CD14-positive monocyte (primary cell): ENCODE measurements at regions not wholly inside any gene's neighbourhood (a gene's known extent, or its start where the extent isn't known, plus 50 kb on each side); places are given as distances from the start of the nearest gene placed in this dataset.

Experiments used
- DNase-seq, 3 donors: peaks; one replicate each; pipeline ENCODE4 v3.0.0-alpha.2; 2011 to 2022
- H2AFZ ChIP-seq: 2 replicates; pipeline ENCODE4 v1.6.0; 2012; ENCODE audit warnings: mild to moderate bottlenecking, low read depth, low read length, inconsistent platforms; ENCODE audit not compliant: insufficient read depth, poor library complexity, severe bottlenecking
- H3K27ac ChIP-seq, 2 donors: 1 replicate in 1 of 2; 2 replicates in 1 of 2; pipeline ENCODE4 v1.5.1; 2012 to 2013; ENCODE audit warnings: low read length in 2 of 2, control low read depth in 1 of 2, inconsistent platforms in 1 of 2, low read depth in 1 of 2, mild to moderate bottlenecking in 1 of 2
- H3K27me3 ChIP-seq, 2 donors: one replicate each; pipeline versions ENCODE4 v1.6.0 to v1.6.1; 2011 to 2013; ENCODE audit warnings: low read length in 2 of 2; ENCODE audit not compliant: control insufficient read depth in 2 of 2, insufficient read depth in 2 of 2
- H3K36me3 ChIP-seq, 2 donors: replicated peaks in 1 of 2; 1 replicate in 1 of 2; 2 replicates in 1 of 2; pipeline versions ENCODE4 v1.5.1 to v1.6.1; 2012 to 2013; ENCODE audit warnings: low read length in 2 of 2, control low read depth in 1 of 2, inconsistent platforms in 1 of 2, mild to moderate bottlenecking in 1 of 2; ENCODE audit not compliant: insufficient read depth in 2 of 2, control insufficient read depth in 1 of 2
- H3K4me1 ChIP-seq, 2 donors: 1 replicate in 1 of 2; 2 replicates in 1 of 2; pipeline versions ENCODE4 v1.5.1 to v1.6.1; 2012 to 2013; ENCODE audit warnings: low read length in 2 of 2, control low read depth in 1 of 2, inconsistent platforms in 1 of 2, mild to moderate bottlenecking in 1 of 2, moderate library complexity in 1 of 2; ENCODE audit not compliant: insufficient read depth in 2 of 2, control insufficient read depth in 1 of 2
- H3K4me2 ChIP-seq: replicated peaks from 2 replicates; pipeline ENCODE3; 2012; ENCODE audit warnings: low read length, moderate library complexity, mild to moderate bottlenecking; ENCODE audit not compliant: poor library complexity, severe bottlenecking; ENCODE audit errors: extremely low read depth
- H3K4me3 ChIP-seq, 3 experiments: fragments of 200-600 bp in 1 of 3; sonication (generic) in 1 of 3; replicated peaks in 1 of 3; 1 replicate in 2 of 3; 2 replicates in 1 of 3; pipeline ENCODE4 v1.5.1; 2011 to 2013; ENCODE audit warnings: low read length in 3 of 3, mild to moderate bottlenecking in 3 of 3, control low read depth in 2 of 3, low read depth in 2 of 3, inconsistent platforms in 1 of 3, moderate library complexity in 1 of 3
- H3K79me2 ChIP-seq: 2 replicates; pipeline ENCODE4 v1.6.0; 2012; ENCODE audit warnings: mild to moderate bottlenecking, control low read depth, inconsistent platforms, low read length, moderate library complexity; ENCODE audit not compliant: insufficient read depth
- H3K9ac ChIP-seq: 2 replicates; pipeline ENCODE4 v1.6.0; 2017; ENCODE audit warnings: low read length, mild to moderate bottlenecking; ENCODE audit not compliant: insufficient read depth, poor library complexity, severe bottlenecking
- H3K9me3 ChIP-seq, 2 donors: replicated peaks in 1 of 2; 1 replicate in 1 of 2; 2 replicates in 1 of 2; pipeline versions ENCODE4 v1.5.1 to v1.6.1; 2012 to 2013; ENCODE audit warnings: low read length in 2 of 2, control low read depth in 1 of 2; ENCODE audit not compliant: control insufficient read depth in 1 of 2, insufficient read depth in 1 of 2
- H4K20me1 ChIP-seq: 2 replicates; pipeline ENCODE4 v1.6.0; 2012; ENCODE audit warnings: mild to moderate bottlenecking, low read length, control low read depth, moderate library complexity; ENCODE audit not compliant: insufficient read depth
- H3K27ac Mint-ChIP-seq, 7 donors: one replicate each; pipeline ENCODE4 v1.8.0; 2020; ENCODE audit warnings: mild to moderate bottlenecking in 7 of 7, mixed read lengths in 7 of 7, moderate library complexity in 6 of 7, inconsistent platforms in 2 of 7
- H3K27me3 Mint-ChIP-seq, 3 donors: one replicate each; pipeline ENCODE4 v1.8.0; 2021 to 2022; ENCODE audit warnings: low read depth in 3 of 3, mild to moderate bottlenecking in 3 of 3, mixed read lengths in 3 of 3, moderate library complexity in 3 of 3, inconsistent platforms in 1 of 3
- H3K36me3 Mint-ChIP-seq, 2 donors: one replicate each; pipeline ENCODE4 v1.8.0; 2020; ENCODE audit warnings: mixed read lengths in 2 of 2, inconsistent platforms in 1 of 2, mild to moderate bottlenecking in 1 of 2
- H3K4me1 Mint-ChIP-seq: one replicate; pipeline ENCODE4 v1.8.0; 2020; ENCODE audit warnings: mild to moderate bottlenecking, mixed read lengths
- H3K4me3 Mint-ChIP-seq, 2 donors: one replicate each; pipeline ENCODE4 v1.8.0; 2020; ENCODE audit warnings: mild to moderate bottlenecking in 2 of 2, mixed read lengths in 2 of 2, moderate library complexity in 1 of 2
- H3K9me3 Mint-ChIP-seq, 7 donors: one replicate each; pipeline ENCODE4 v1.8.0; 2020 to 2022; ENCODE audit warnings: mixed read lengths in 7 of 7, mild to moderate bottlenecking in 6 of 7, moderate library complexity in 6 of 7, inconsistent platforms in 2 of 7
- CTCF ChIP-seq: fragments of 200-600 bp; IDR thresholded peaks from one replicate; pipeline ENCODE4 v1.8.0; 2022; ENCODE audit warnings: antibody characterized with exemption, mild to moderate bottlenecking
- WGBS: methylation state at CpG from one replicate; pipeline ENCODE4 v1.1.5; 2013; ENCODE audit warnings: missing lambda C conversion rate; ENCODE audit not compliant: insufficient coverage; 5-methylcytosine and 5-hydroxymethylcytosine counted together
- intact Hi-C, 2 donors: fragments of 100-400 bp; cut with micrococcal nuclease; formaldehyde crosslinking; loops; one replicate each; pipeline versions ENCODE4 v1.15.0 to v1.15.1; 2023

GRCh38 chr16:52074133-52074532, 472.8 kb downstream of the TOX3 start:
- TF ChIP-seq CTCF: no peak
- Histone ChIP-seq H3K27me3 (no peaks in the 10 kb centered on the region), H3K4me1 (no peaks in the 10 kb centered on the region), H3K79me2 (no peaks in the 10 kb centered on the region), H3K36me3 (no peaks in the 10 kb centered on the region), H3K4me2 (no peak overlapping the region), H3K9me3 (peaks cover 0 to 7% of the 10 kb centered on the region in 2 donors), H4K20me1 (no peaks in the 10 kb centered on the region), H2AFZ (no peak overlapping the region), H3K4me3 (no peak overlapping the region), H3K27ac (no peak overlapping the region), H3K9ac (no peak overlapping the region)
- no peak overlapping the region for H3K27ac Mint-ChIP-seq
- intact Hi-C loops: no loop called here
- peaks cover 0 to 1% (median 0%) of the 10 kb centered on the region in 3 donors for H3K27me3 Mint-ChIP-seq
- no peaks in the 10 kb centered on the region for H3K4me1 Mint-ChIP-seq
- no peak for DNase-seq
- no CpG with 5 or more reads among the region's 3 CpGs for WGBS
- no peak overlapping the region for H3K4me3 Mint-ChIP-seq
- peaks cover 0 to 4% (median 0%) of the 10 kb centered on the region in 7 donors for H3K9me3 Mint-ChIP-seq
- H3K36me3 Mint-ChIP-seq: no peaks in the 10 kb centered on the region

DNA sequence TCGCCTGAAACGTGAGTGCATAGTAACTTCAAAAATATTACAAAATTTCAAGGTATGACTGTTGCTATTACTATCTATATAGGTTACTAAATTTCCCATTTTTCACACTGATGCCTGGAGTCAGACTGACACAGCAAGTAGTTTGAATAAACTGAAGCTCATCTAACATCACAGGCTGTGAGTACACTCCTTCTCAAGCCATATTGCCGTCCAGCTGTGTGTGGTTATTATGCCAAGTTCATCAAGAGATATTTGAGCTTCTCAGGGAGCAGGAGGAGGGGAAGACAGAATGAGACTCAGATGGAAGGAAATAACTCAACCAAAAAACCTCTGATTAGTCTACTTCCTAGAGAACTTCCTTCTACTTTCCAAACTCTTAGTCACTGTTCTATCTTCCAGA, 473.9 kb downstream of the TOX3 start:
- H3K4me2 ChIP-seq: no peak overlapping the region
- Mint-ChIP-seq H3K9me3 (peaks cover 0 to 4% (median 0%) of the 10 kb centered on the region in 7 donors), H3K27ac (no peak overlapping the region), H3K4me3 (no peak overlapping the region), H3K4me1 (no peaks in the 10 kb centered on the region), H3K27me3 (peaks cover 0 to 1% (median 0%) of the 10 kb centered on the region in 3 donors), H3K36me3 (no peaks in the 10 kb centered on the region)
- no peak overlapping the region for H3K4me3 ChIP-seq
- no peak overlapping the region for H2AFZ ChIP-seq
- TF ChIP-seq CTCF: no peak
- H3K4me1 ChIP-seq: no peaks in the 10 kb centered on the region
- WGBS: no CpG with 5 or more reads among the region's 3 CpGs
- DNase-seq: no peak
- H3K27me3 ChIP-seq: no peaks in the 10 kb centered on the region
- H4K20me1 ChIP-seq: no peaks in the 10 kb centered on the region
- peaks cover 0 to 7% of the 10 kb centered on the region in 2 donors for H3K9me3 ChIP-seq
- intact Hi-C loops: no loop called here
- H3K27ac ChIP-seq: no peak overlapping the region
- no peak overlapping the region for H3K9ac ChIP-seq
- H3K36me3 ChIP-seq: no peaks in the 10 kb centered on the region
- no peaks in the 10 kb centered on the region for H3K79me2 ChIP-seq
